ENCODE measurements at regions not wholly inside any gene's neighbourhood (a gene's known extent, or its start where the extent isn't known, plus 50 kb on each side); places are given as distances from the start of the nearest gene placed in this dataset.

GRCh38 chr5:179497636-179498340 is 52.6 kb upstream of the RUFY1 start:
- no peak for DNase-seq
- no peaks in the 10 kb centered on the region for H3K27me3 Mint-ChIP-seq
- CTCF ChIA-PET: interaction anchor here (1.6 kb wide), 1 partner anchor 1214 kb away, joined by 3 read pairs; no protein-coding TSS in a partner anchor
- H3K36me3 Mint-ChIP-seq (ENCODE audit: low read depth): no peaks in the 10 kb centered on the region
- POLR2A ChIA-PET: no interaction called here
- H3K4me1 Mint-ChIP-seq: no peaks in the 10 kb centered on the region
- H3K27ac Mint-ChIP-seq: no peak overlapping the region
- no peaks in the 10 kb centered on the region for H3K9me3 Mint-ChIP-seq
- H3K4me3 Mint-ChIP-seq: no peak overlapping the region

DNA sequence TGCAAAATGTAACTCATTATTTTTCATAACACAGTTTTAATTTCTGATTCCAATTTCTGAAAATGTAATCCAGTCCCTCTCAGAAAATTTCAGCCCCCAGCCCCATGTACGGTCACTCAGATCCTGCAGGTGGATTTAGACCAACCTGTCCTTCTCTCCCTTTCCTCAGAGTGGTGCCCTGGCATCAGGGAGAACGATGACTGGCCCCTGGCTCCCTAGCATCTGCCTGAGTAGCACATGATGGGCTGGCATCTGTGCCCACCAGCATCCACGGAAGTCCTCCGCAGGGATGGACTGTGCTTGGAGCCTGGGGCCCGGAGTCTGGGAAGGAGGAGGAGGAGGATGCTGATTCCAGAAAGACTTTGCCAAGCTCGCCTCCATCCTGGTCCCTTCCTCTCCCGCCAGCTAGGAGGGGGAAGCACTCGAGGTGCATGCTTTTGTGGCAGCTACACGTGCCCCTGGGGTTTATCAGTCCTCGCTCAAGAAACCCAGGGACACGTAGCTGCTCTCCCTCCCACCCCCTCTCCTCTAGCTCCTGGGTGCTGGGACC is 54.4 kb upstream of the RUFY1 start:
- no peaks in the 10 kb centered on the region for H3K36me3 Mint-ChIP-seq (ENCODE audit: low read depth)
- H3K27me3 Mint-ChIP-seq: no peaks in the 10 kb centered on the region
- H3K9me3 Mint-ChIP-seq: no peaks in the 10 kb centered on the region
- H3K27ac Mint-ChIP-seq: no peak overlapping the region
- H3K4me1 Mint-ChIP-seq: no peaks in the 10 kb centered on the region
- POLR2A ChIA-PET: no interaction called here
- no peak overlapping the region for H3K4me3 Mint-ChIP-seq
- DNase-seq: no peak
- CTCF ChIA-PET: interaction anchor here (1.6 kb wide), 1 partner anchor 1212 kb away, joined by 3 read pairs; no protein-coding TSS in a partner anchor

DNA sequence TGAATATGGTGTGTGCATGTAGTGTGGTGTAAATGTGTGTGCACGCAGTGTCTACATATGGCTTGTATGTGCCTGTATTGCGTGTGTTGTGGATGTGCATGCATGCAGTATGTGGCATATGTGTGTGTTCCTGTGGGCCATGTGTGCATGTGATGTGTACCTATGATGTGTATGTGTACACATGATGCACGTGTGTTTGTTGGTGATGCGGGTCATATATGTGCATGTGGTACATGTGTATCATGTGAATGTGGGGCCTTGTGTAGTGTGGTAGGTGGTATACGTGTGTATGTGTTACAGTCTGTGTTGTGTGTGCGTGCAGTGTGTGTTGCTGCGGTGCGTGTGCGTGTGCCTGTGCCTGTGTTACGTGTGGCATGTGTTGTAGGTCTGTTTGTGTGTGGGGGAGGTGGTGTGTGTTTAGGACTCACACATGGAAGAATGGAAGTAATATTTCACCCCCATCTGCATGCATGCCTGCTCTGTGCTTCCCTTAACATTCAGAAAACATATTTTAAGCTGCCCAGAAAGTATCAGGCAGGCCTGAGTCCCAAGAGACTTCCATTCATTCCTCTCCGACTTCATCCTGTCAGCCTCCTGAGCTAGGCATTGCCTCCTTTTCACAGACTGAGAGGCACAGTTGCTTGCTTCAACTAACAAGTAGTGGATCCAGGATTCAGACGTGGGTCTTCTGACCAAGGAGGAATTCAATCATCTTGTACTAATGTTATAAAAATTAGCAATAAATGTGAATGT is 55.4 kb upstream of the RUFY1 start:
- H3K27me3 Mint-ChIP-seq: no peaks in the 10 kb centered on the region
- H3K36me3 Mint-ChIP-seq (ENCODE audit: low read depth): no peaks in the 10 kb centered on the region
- POLR2A ChIA-PET: no interaction called here
- no peak overlapping the region for H3K27ac Mint-ChIP-seq
- CTCF ChIA-PET: no interaction called here
- no peaks in the 10 kb centered on the region for H3K9me3 Mint-ChIP-seq
- no peak for DNase-seq
- no peaks in the 10 kb centered on the region for H3K4me1 Mint-ChIP-seq
- no peak overlapping the region for H3K4me3 Mint-ChIP-seq

DNA sequence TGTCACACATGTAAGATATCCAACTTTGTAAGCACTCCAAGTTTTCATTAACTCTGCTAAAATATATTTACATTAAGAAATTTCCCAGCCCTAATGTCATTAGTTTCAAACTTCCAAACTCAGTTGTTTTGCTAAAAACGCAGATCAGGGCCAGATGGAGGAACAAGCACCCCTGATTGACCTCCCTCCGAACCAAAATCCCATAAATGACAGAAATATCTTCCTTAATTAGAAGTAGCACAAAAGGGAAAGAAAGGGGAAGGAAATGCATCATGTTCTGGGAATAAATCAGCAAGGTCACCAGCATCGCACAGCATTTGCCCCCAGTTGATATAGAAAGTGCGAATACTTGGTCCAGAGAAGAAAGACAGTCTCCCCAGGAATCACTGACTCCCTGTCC is 61.4 kb upstream of the RUFY1 start:
- ChIA-PET CTCF (no interaction called here), POLR2A (no interaction called here)
- Mint-ChIP-seq H3K9me3 (no peaks in the 10 kb centered on the region), H3K4me1 (no peaks in the 10 kb centered on the region), H3K27me3 (no peaks in the 10 kb centered on the region), H3K27ac (no peak overlapping the region), H3K36me3 (ENCODE audit: low read depth) (no peaks in the 10 kb centered on the region), H3K4me3 (no peak overlapping the region)
- no peak for DNase-seq

- CTCF ChIA-PET: no interaction called here
- no peaks in the 10 kb centered on the region for H3K36me3 Mint-ChIP-seq (ENCODE audit: low read depth)
- H3K4me1 Mint-ChIP-seq: no peaks in the 10 kb centered on the region
- POLR2A ChIA-PET: no interaction called here
- H3K27me3 Mint-ChIP-seq: no peaks in the 10 kb centered on the region
- no peak overlapping the region for H3K4me3 Mint-ChIP-seq
- no peak for DNase-seq
- no peaks in the 10 kb centered on the region for H3K9me3 Mint-ChIP-seq
- no peak overlapping the region for H3K27ac Mint-ChIP-seq
These were observed 61.9 kb upstream of the RUFY1 start for GRCh38 chr5:179488491-179488890.

GRCh38 chr5:179487145-179487544 is 63.2 kb upstream of the RUFY1 start:
- DNase-seq: no peak
- Mint-ChIP-seq H3K4me3 (no peak overlapping the region), H3K27ac (no peak overlapping the region), H3K4me1 (no peaks in the 10 kb centered on the region), H3K27me3 (no peaks in the 10 kb centered on the region), H3K9me3 (no peaks in the 10 kb centered on the region), H3K36me3 (ENCODE audit: low read depth) (no peaks in the 10 kb centered on the region)
- ChIA-PET CTCF (no interaction called here), POLR2A (no interaction called here)

DNA sequence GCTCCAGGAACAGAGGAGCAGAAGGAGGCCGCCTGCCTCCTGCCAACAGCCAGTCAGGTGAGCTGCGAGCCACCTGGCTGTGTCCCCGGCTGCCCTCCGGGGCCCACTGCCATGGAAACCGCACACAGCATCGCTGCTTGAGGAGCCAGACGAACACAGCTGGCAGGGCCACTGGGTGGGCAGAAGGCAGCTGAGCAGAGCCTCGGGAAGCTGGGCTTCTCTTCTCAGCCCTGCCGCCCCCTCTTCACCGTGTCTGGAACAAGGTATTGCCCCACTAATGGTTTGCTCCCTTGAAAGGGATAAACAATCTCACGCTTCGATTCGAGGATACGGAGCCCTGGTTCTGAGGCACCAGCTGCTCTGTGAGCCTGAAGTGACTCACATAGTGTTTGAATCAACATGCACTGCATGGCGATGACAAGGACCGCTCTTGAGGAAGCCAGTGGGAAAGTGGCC is 63.7 kb upstream of the RUFY1 start:
- Mint-ChIP-seq H3K27me3 (no peaks in the 10 kb centered on the region), H3K4me3 (no peak overlapping the region), H3K4me1 (no peaks in the 10 kb centered on the region), H3K36me3 (ENCODE audit: low read depth) (no peaks in the 10 kb centered on the region), H3K9me3 (no peaks in the 10 kb centered on the region), H3K27ac (no peak overlapping the region)
- ChIA-PET POLR2A (no interaction called here), CTCF (no interaction called here)
- no peak for DNase-seq

- Mint-ChIP-seq H3K27me3 (no peaks in the 10 kb centered on the region), H3K4me3 (no peak overlapping the region), H3K4me1 (no peaks in the 10 kb centered on the region), H3K9me3 (no peaks in the 10 kb centered on the region), H3K27ac (no peak overlapping the region), H3K36me3 (ENCODE audit: low read depth) (no peaks in the 10 kb centered on the region)
- ChIA-PET POLR2A (no interaction called here), CTCF (no interaction called here)
- DNase-seq: no peak
These were observed 64.3 kb upstream of the RUFY1 start for GRCh38 chr5:179485845-179486575.

GRCh38 chr5:179484761-179485160 is 65.6 kb upstream of the RUFY1 start:
- Mint-ChIP-seq H3K9me3 (no peaks in the 10 kb centered on the region), H3K27me3 (no peaks in the 10 kb centered on the region), H3K36me3 (ENCODE audit: low read depth) (no peaks in the 10 kb centered on the region), H3K27ac (no peak overlapping the region), H3K4me1 (no peaks in the 10 kb centered on the region), H3K4me3 (no peak overlapping the region)
- no peak for DNase-seq
- CTCF ChIA-PET: no interaction called here
- POLR2A ChIA-PET: no interaction called here

- POLR2A ChIA-PET: no interaction called here
- Mint-ChIP-seq H3K27ac (no peak overlapping the region), H3K4me3 (no peak overlapping the region), H3K27me3 (no peaks in the 10 kb centered on the region), H3K4me1 (no peaks in the 10 kb centered on the region), H3K9me3 (no peaks in the 10 kb centered on the region), H3K36me3 (ENCODE audit: low read depth) (no peaks in the 10 kb centered on the region)
- CTCF ChIA-PET: no interaction called here
- no peak for DNase-seq
These were observed 66.2 kb upstream of the RUFY1 start for GRCh38 chr5:179484201-179484600.

DNA sequence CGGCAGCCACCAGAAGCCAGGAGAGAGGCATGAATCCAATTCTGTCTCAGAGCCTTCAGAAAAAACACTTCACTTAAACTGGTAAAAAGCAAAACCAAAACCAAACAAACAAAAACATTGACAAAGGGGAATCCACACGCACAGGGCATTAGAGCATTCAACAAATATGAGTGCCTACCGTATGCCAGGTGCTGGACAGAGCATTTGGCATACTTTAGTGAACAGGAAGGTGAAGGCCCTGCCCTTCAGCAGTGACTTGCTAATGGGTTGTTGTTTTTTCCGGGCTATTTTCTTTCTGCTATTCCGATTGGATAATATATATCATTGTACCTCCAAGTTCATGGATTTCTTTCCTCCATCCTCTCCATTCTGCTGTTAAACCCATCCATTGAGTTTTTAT is 71.7 kb upstream of the RUFY1 start:
- ChIA-PET POLR2A (no interaction called here), CTCF (no interaction called here)
- Mint-ChIP-seq H3K4me3 (no peak overlapping the region), H3K27me3 (no peaks in the 10 kb centered on the region), H3K27ac (no peak overlapping the region), H3K9me3 (no peaks in the 10 kb centered on the region), H3K36me3 (ENCODE audit: low read depth) (no peaks in the 10 kb centered on the region), H3K4me1 (no peaks in the 10 kb centered on the region)
- DNase-seq: no peak

DNA sequence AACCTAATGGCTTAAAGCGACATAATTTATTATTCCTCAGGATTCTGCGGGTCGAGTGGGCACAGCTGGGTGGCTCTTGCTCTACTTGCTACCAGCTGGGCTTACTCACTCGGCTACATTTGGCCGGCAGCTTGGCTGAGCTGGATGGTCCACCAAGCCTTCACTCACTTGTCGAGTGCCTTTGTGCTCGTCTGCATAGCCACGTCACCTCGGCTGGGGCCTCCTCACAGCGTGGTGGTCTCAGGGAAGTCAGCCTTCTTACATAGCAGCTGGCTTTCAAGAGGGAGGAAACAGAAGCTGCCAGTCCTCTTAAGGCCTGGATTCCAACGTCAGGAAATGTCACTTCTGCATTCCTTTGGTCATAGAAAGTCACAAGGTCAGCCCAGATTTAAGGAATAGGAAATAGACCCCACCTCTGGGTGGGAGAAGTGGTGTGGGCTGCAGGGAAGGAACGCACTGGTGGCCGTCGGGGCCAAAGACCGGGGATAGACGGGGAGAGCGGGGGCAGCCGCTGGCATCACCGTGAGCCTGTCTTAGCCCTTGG is 75.1 kb upstream of the RUFY1 start:
- CTCF ChIA-PET: no interaction called here
- Mint-ChIP-seq H3K4me1 (no peaks in the 10 kb centered on the region), H3K27me3 (no peaks in the 10 kb centered on the region), H3K9me3 (no peaks in the 10 kb centered on the region), H3K4me3 (no peak overlapping the region), H3K36me3 (ENCODE audit: low read depth) (no peaks in the 10 kb centered on the region), H3K27ac (no peak overlapping the region)
- POLR2A ChIA-PET: no interaction called here
- no peak for DNase-seq

DNA sequence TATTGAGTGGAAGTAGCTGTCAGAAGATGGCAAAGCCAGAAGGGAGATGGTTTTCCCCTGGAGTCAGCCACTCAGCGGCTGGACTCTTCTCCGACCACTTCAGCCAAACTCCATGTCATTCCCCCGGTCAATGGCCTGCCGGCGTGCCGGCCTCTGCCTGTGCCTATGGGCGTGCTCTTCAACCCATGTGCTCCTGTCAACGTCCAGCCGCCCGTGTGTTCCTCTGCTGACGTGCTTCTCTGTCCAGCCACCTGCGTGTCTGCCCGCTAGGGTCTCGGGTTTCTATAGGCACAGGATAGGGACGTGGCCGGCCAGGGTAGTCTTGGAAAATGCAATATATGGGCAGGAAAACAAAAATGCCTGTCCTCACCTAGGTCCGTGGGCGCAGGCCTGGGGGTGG is 77.7 kb upstream of the RUFY1 start:
- Mint-ChIP-seq H3K27ac (no peak overlapping the region), H3K4me1 (no peaks in the 10 kb centered on the region), H3K4me3 (no peak overlapping the region), H3K27me3 (no peaks in the 10 kb centered on the region), H3K36me3 (ENCODE audit: low read depth) (no peaks in the 10 kb centered on the region), H3K9me3 (no peaks in the 10 kb centered on the region)
- no peak for DNase-seq
- ChIA-PET CTCF (no interaction called here), POLR2A (no interaction called here)
